BE2C (cell line): ENCODE measurements at regions not wholly inside any gene's neighbourhood (a gene's known extent, or its start where the extent isn't known, plus 50 kb on each side); places are given as distances from the start of the nearest gene placed in this dataset.

Experiments
- DNase-seq: peaks from one replicate; pipeline ENCODE4 v3.0.0-alpha.2; 2020
- H3K27me3 ChIP-seq: fragments of 250-450 bp; sonication (Bioruptor Pico); 2 replicates; pipeline ENCODE4 v1.5.1; 2020; ENCODE audit warnings: mild to moderate bottlenecking
- H3K36me3 ChIP-seq: fragments of 250-450 bp; sonication (Bioruptor Pico); 2 replicates; pipeline ENCODE4 v1.5.1; 2020; ENCODE audit warnings: mild to moderate bottlenecking
- H3K4me1 ChIP-seq: fragments of 250-450 bp; sonication (Bioruptor Pico); 2 replicates; pipeline ENCODE4 v1.5.1; 2020
- H3K4me3 ChIP-seq: 2 replicates; pipeline ENCODE4 v1.5.1; 2011; ENCODE audit warnings: low read depth, low read length
- H3K9me3 ChIP-seq: fragments of 250-450 bp; sonication (Bioruptor Pico); 2 replicates; pipeline ENCODE4 v1.5.1; 2020
- TF ChIP-seq, protein P1 (sequence below): IDR thresholded peaks from 2 replicates; pipeline ENCODE4 v1.5.1; 2012; ENCODE audit warnings: mild to moderate bottlenecking, low read depth, low read length

DNA sequence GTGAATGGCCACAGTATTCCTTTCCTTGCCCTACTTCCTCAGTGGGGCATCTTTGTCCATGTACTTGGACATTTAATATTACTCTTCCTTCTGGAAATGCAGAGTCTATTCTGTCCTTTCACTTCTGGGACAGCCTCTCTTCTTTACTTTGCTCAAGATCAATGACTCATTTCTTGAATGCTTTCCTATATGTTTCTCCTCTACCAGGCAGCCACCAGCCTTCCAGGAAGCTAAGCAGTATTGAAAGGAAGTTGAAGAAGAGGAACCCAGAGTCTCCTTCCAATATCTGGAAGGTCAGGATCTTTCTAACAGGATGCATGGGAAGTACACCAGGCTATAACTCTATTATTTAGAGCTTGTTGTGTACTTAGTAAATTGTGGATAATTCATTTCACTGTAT is 182.8 kb downstream of the CD47 start:
- Histone ChIP-seq H3K4me1 (peaks cover 9% of the 10 kb centered on the region), H3K27me3 (no peaks in the 10 kb centered on the region), H3K9me3 (no peaks in the 10 kb centered on the region), H3K36me3 (no peaks in the 10 kb centered on the region), H3K4me3 (no peak overlapping the region)
- no peak for DNase-seq
- TF ChIP-seq, protein P1, sequence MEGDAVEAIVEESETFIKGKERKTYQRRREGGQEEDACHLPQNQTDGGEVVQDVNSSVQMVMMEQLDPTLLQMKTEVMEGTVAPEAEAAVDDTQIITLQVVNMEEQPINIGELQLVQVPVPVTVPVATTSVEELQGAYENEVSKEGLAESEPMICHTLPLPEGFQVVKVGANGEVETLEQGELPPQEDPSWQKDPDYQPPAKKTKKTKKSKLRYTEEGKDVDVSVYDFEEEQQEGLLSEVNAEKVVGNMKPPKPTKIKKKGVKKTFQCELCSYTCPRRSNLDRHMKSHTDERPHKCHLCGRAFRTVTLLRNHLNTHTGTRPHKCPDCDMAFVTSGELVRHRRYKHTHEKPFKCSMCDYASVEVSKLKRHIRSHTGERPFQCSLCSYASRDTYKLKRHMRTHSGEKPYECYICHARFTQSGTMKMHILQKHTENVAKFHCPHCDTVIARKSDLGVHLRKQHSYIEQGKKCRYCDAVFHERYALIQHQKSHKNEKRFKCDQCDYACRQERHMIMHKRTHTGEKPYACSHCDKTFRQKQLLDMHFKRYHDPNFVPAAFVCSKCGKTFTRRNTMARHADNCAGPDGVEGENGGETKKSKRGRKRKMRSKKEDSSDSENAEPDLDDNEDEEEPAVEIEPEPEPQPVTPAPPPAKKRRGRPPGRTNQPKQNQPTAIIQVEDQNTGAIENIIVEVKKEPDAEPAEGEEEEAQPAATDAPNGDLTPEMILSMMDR = no peak

DNA sequence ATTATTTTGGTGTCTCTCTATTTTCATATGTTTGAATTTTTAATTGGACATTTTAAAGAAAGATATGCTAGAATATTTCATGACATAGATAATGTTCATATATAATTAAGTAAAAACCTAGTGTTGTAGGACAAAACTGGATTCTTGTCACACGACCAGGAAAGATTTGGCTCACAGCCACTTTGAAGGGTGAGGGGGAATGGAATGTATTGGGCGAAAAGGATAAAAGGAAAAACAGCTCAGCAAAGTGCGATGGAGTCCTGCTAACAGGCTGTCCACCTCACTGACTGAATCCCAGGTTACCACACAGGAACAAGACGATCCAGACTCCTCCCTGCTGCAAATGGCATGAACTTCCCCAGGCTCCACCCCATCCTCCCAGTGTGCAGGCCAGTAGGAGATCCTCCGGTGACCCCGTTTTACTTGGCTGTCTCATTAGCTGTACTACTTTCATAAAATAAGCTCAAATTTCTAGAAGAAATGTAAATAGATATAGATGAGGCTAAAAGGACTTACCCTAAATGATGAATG is 186.2 kb downstream of the CD47 start:
- TF ChIP-seq, protein P1 = no peak
- Histone ChIP-seq H3K4me3 (no peak overlapping the region), H3K9me3 (no peaks in the 10 kb centered on the region), H3K4me1 (peaks cover 9% of the 10 kb centered on the region), H3K36me3 (no peaks in the 10 kb centered on the region), H3K27me3 (no peaks in the 10 kb centered on the region)
- DNase-seq = no peak

DNA sequence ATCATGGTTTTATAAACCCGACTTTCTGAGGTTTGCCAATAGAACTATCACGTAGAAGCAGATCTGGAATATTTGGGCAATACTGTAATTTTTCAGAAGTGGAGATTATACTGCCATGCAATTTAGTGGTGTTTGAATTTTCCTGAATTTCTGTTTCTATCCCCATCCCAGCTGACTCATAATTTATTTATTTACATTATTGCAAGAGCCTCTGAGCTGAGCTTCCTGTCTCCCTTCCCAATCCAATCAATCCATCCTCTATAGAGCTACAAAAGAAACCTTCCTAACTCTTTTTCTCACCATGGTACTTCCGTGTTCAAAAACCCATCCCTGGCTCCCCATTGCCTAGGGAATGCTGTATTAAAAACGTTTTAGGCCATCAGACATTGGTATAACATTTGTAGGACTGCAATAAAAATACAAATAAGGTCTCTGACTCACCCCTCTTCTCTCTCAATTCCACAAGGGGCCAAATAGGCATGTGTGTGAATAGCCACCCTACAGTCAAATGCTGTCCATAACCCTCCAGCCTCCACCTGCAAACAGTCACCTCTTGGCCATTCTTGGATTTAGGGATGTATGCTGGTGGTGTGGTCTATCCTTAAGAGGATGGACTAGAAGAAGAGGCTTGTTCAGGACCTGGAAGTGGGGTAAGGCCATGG is 190.7 kb downstream of the CD47 start:
- Histone ChIP-seq H3K36me3 (no peaks in the 10 kb centered on the region), H3K27me3 (no peaks in the 10 kb centered on the region), H3K9me3 (no peaks in the 10 kb centered on the region), H3K4me3 (no peak overlapping the region), H3K4me1 (no peaks in the 10 kb centered on the region)
- no peak for DNase-seq
- TF ChIP-seq, protein P1 = no peak

DNA sequence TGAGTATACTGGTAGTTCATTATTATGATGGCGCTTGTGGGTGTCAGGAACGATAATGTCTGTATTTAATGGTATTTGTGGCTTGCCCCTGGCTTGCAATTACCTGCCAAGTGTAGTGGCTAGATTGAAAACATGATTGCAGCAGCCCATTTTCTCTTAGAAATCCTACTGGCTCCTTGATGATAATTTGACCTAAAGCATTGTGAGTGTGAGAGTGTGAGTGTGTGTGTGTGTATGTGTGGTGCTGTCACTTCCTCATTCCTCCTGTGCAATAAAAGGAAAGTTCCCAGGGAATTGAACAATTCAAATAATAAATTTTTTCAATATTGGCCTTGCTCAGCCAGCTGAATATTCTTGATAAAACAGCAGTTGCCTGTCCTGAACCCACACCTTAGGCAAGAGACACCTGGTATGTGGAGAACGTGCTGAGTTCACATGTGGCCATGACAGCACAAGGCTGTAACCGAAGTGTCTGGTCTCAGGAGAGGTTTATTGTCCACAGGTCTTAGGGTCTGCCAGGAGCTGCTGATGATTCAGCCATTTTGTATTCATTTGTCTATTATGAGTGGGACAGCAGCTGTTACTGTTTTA is 193.3 kb downstream of the CD47 start:
- DNase-seq = no peak
- TF ChIP-seq, protein P1 = no peak
- H3K27me3 ChIP-seq = no peaks in the 10 kb centered on the region

DNA sequence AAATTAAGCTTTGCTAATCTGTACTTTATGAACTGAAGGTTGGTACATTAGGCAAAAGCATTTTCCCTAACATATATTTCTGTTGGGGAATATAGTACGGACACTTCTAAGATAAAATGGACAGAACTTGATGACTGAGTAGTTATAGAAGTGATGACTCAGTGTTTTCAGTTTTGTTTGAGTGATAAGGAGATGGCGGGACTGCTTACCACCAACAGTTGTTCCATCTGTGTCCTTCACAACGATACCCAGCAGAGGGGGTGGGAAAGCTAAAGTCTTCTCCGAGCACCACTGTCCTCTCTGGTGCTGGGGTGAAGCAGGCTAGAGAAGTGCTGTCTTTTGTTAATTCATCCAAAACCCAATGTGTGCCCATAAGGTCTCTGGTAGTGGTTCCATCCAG is 195.8 kb downstream of the CD47 start:
- Histone ChIP-seq H3K4me3 (no peak overlapping the region), H3K27me3 (no peaks in the 10 kb centered on the region)
- TF ChIP-seq, protein P1 = no peak

More for the DNA sequence above, 193.3 kb downstream of the CD47 start:
- Histone ChIP-seq H3K9me3 (no peaks in the 10 kb centered on the region), H3K36me3 (no peaks in the 10 kb centered on the region), H3K4me1 (no peaks in the 10 kb centered on the region), H3K4me3 (no peak overlapping the region)

More for the DNA sequence above, 195.8 kb downstream of the CD47 start:
- no peak for DNase-seq
- Histone ChIP-seq H3K36me3 (no peaks in the 10 kb centered on the region), H3K4me1 (no peaks in the 10 kb centered on the region), H3K9me3 (no peaks in the 10 kb centered on the region)
